Ramos (cell line): ENCODE measurements at regions not wholly inside any gene's neighbourhood (a gene's known extent, or its start where the extent isn't known, plus 50 kb on each side); places are given as distances from the start of the nearest gene placed in this dataset.

Source experiments
- in situ Hi-C: fragments of 300-500 bp; cut with MboI; formaldehyde crosslinking; loops from one replicate; pipeline ENCODE4 v1.14.3; 2022; ENCODE audit warnings: low sequenced_read_pairs; ENCODE audit not compliant: unreplicated experiment

DNA sequence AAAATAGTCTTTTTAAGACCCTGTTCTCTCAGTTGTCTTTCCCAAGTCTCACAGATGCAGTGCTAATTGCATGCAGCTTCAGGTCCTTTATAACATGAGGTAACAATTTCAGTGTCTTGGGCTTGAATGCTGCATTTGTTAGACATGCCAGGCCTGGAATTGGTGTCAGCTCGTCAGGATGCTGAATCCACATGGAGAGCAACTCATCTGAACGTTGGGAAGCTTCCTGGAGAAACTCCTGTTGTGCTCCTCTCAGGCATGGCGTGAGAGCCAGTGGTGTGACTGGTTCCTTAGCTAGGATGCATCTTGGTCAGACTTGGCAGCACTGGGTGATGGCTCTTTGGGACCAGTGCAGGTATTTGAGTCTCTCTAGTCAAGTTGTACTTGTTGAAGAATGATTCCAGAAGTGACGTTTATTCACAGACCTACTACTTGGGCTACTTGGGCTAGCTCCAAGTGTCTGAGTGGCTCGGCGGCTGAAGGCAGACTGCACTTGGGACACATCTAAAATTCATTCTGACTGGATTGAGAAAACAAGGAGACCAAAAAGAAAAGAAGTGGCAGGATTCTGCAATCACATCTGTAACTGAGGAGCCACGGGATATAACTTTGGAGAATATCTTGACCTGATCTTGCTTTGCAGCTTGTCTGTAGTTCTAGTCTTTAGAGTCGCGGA is 134.8 kb upstream of the ARHGAP5 start:
- in situ Hi-C loops: no loop called here

DNA sequence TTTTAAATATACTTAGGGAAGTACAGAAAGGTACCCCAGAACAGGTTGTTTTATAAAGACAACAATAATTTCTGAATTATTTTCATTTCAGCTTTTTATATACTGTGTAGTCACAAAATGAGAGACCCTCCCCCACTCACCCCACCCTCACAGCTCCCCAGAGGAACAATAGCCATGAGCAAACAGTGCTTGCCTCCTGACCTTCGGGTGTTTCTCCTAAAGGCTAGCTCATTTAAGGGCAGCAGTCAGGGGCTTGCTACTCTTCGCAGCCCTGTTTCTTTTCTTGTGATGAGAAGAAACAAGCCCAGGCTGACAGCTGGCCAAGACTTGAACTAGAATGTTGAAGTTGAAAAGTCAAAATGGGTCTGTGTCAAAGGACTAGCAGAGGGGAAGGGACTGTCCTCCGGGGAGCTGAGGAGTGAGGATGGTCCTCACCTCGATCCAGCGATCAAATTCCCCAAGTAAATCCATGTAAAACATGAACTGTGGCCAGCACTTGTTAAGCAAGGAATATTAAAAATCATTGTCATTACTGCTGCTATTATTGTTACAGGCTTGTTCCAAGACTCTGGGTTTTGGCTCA is 133.8 kb upstream of the ARHGAP5 start:
- in situ Hi-C loops: no loop called here

DNA sequence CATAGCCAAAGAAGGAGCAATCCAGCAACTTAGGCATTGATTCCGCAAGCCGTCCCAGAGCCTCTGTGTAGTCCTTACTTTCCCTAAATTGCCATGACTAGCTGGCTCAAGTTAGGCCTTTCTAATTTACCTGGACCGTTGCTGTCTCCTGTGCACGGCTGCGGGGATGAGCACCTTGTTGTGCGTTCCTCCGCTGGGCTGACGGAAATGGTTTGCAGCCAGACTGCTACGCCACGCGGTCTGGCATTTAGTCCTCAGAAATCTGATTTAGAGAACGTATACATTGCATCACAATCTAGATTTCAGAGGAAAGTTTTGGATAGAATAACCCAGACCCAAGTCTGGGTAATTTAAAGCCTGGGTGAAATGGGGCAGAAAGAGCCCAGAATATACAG is 133.2 kb upstream of the ARHGAP5 start:
- in situ Hi-C loops: no loop called here

DNA sequence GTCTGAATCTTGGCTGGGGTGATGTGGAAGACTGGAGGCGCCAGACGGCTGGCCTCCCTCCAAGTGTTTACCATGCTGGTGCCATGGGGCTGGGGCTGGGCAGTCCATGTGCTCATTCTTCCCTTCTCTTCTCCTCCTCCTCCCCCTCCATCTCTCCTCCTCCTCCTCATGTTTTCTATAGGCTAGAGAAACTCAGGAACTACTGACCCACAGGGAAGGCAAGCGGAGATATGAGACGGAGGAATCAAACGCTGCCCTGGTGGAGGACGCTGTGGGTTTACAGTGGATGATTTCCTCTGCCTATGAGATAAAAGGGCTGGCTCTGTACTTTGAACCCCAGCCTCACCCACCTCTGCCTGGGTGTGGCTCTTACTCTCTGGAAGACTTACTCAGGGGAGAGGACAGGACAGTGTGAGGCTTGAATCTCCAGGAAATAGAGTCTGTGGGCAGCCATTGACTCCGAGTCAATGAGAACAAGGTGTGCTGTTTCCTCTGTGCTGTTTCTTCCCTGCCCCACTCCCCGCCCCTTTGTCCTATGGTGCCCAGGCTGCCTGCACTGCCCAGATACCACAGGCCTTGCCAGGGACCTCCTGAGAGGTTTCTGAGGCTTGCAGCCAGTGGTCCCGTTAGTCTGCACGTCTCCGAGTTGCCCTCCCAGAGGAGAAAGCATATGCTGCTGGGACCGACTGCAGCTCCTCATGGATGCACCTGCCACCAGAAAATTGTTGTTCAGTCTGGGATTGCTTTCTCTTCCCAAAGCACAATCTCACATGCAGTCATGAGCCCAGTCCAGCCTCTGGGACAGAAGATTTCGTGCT is 132.6 kb upstream of the ARHGAP5 start:
- in situ Hi-C loops: no loop called here

DNA sequence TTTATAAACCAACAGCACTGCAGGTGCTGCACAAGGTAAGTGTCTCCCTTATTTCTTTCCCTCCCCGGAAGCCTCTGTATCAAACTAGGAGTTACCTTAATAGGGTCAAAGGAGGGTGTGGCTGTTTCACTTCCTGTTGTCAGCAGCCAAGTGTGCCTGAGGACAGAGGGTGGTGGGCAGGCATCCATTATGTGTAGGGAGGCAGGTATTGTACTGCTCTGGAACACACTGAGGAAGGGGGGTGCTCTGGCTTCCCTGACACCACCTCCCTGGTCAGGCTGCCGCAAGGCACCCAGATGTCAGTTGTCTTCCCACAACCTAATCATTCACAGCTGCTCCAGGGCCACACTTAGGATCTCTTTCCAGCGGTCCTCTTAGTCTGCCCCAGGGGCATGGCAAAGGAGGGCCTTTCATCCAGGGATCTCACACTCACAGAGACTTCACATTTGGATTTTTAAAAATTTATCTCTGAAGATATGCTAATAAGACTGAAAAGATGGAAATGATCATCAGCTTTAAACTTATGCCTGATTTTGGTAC is 132.0 kb upstream of the ARHGAP5 start:
- in situ Hi-C loops: no loop called here

DNA sequence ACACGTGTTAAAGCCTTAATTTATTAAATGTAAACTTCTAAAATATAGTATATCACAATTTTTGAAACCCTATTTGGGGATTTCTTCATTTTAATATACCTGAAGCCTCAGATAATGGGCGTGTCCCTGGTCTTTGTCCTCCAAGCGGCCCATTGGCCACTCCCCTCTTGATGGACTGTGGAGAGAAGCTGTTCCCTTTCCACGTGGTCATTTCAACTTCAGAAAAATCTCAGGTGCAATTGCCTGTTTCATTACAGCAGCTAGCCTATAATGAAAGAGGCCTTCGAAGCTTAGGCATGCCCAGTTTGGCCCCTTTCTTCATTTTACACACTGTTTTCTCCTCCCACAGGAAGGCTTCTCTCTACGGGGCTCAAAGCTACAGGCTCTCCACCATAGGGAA is 131.4 kb upstream of the ARHGAP5 start:
- in situ Hi-C loops: no loop called here

DNA sequence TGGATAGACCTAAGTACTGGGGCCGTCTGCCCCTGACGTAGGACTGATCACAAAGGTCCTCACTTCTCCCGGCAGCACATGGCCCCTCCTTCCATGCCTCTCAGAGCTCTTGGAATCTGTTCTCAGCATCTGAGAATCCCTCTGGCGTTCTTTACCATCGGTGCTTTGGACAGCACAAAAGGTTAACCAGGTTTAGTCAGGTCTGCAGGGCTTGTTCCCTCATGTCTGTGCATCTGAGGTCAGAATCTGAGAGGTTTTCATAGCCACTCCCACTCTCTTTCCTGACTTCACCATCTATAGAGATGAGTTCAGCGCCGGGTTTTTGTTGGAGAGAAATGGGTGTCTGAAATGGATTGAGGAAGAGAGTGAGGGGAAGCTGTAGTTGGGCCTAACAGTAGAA is 130.0 kb upstream of the ARHGAP5 start:
- in situ Hi-C loops: no loop called here

DNA sequence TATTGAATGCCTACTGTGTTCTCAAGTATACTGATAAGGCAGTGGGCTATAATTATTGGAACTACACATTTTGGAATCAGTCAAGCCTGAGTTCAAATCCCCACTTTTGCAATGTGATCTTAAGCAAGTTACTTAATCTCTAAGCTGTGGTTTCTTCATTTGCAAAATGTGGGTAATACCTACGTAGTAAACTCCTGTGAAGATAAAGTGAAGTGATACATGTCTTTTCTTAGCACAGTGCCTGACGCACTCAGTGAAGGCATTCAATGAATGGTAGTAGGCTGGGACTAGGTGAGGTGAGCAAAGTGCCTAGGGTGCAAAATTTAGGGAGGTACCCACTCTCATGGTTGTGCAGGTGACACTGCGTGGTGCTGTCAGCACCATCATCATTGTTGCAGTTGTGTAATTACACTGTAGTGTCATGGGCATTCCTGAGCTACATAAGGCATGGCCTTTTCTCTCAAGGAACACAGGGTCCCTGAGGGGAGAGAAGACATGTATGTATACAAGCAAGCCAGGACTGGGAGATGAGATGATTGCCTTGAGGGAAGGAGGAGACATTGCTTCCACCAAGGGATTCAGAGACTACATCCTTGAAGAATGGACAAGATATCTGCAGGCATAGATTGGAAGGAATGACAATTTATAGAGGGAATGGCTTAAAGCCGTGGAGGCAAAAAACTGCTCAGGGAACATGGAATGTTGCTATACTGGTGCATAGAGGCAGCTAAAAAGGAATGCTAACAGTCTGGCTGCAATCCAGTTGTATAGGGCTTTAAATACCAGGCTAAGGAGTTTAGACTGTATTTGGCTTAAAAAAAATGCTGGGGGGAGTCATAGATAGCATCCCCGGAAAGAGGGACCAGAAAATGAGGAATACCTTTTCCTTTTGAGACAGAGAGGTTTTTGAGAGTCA is 129.2 kb upstream of the ARHGAP5 start:
- in situ Hi-C loops: no loop called here

DNA sequence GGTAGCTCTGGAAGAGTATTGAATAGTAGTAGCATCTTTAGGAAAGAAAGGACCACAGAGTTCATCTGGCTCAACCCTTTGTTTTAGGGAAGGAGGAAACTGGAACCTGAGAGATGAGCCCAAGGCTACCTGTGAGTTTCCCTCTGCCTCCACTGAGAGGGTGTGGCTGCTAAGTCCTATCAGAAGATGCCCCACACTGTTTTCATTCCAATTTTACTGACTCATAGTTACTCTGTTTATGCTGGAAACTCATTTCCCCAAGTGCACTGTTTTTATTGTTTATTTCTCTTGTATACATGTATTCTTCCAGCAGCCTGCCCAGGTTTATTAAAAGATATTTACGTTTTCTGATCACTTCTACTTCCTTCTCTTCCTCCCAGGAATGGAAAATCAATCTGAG is 127.4 kb upstream of the ARHGAP5 start:
- in situ Hi-C loops: no loop called here

DNA sequence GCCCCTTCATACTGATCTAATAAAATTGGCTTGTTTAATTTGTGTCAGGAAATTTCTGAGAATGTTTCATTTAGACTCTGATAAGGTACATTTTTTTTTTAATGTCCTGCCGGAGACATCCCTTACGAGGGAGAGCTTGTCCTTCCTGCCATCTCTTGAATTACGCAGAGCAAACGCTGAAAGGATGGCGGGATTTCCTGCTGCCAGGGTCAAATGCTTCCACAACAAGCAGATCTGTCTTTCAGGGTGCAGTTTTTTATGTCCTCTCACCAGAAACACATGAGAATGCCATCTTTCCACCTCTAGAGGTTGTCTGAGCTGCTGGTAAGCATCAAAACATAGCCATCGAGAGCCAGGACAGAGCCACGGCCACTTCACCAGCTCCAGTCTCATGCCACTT is 126.8 kb upstream of the ARHGAP5 start:
- in situ Hi-C loops: no loop called here

DNA sequence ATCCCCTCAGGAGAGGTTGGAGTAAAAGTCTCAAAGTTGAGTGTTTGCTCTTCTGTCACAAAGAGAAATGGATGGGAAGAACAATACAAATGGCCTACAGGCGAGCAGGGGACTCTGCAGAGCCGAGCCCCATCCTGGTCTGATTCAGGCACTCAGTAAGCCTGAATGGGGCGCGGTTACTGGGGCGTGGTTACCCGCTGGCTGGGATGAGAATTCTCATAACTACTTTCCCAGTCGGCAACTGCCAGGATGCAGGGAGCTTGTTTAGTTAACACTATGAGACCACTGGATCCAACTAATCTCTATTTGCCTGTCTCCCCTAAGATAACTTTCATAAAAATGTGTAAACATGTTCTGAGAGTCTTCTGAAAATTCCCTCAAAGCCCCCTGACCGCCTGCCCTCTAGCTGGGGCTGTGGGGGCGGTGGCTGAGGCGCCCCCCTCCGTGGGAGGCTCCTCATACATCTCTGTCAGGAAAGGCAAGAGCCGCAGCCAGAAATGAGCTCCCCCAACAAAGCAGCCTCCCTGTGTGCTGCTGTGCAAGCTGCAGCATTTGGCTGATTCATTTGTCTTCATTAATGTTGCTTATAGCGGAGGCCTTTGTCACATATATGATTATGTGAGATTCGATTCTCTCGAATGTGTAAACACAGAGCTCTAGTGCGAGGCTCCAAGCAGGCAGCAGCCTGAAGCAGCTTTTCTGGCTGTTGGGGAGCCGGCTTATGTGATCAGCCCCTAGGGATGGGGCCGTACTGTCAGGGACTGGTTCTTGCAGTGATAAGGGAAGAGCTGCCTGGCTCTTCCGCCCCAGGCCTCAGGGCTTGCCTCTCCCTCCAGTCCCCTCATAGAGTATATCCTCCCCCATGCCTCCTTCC is 126.1 kb upstream of the ARHGAP5 start:
- in situ Hi-C loops: no loop called here

DNA sequence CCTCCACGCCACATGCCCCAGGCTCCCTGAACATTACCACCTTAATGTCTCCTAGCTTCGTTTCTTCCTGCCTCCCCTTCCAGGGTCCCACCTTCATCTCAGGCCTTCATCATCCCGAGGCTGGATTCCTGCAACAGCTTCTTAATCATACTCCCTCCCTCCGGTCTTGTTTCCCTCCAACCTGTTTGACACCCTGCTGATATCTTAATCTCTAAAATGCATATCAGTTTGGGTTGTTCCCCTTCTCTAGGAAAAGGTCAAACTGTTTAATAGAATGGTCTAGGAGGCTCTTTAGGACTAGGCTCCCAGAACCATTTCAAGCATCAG is 125.5 kb upstream of the ARHGAP5 start:
- in situ Hi-C loops: no loop called here

DNA sequence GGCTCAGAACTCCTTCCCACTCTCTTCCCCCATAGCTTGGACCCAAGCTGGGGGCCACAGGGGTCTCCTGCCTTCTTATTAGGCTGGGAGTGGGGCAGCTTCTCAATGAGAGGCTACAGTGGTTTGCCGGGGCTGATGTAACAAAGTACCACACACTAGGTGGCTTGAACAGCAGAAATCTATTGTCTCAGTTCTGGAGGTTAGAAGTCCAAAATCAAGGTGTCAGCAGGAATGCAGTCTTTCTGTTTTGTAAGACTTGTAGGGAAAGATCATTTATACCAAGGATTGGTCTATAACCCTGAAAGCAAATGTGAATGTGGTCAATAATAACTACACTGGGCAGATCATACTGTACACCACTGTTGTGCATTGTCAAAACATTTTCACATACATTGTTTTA is 124.5 kb upstream of the ARHGAP5 start:
- in situ Hi-C loops: no loop called here

DNA sequence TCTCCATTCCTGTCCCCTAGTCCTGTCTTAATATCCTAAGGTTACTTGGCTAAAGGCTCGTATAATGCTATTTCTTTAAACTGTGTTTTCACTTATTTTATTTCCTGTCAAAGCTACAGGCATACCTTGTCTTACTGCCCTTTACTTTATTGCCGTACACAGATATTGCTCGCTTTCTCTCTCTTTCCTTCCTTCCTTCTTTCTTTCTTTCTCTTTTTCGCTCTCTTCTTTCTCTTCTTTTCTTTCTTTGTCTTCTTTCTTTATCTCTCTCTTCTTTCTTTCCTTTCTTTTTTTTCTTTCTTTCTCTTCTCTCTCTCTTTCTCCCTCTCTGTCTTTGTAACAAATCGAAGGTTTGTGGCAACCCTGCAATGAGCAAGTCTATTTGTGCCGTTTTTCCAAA is 123.9 kb upstream of the ARHGAP5 start:
- in situ Hi-C loops: no loop called here

DNA sequence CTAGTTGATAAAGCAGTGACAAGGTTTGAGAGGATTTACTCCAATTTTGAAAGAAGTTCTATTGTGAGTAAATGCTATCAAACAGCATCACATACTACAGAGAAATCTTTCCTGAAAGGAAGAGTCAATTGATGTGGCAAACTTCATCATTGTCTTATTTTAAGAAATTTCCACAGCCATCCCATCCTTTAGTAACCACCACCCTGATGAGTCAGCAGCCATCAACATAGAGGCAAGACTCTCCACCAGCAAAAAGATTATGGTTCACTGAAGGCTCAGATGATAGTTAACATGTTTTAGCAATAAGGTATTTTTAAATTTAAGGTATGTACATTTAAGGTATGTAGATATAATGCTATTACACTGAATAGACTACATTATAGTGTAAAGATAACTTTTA is 122.1 kb upstream of the ARHGAP5 start:
- in situ Hi-C loops: no loop called here

DNA sequence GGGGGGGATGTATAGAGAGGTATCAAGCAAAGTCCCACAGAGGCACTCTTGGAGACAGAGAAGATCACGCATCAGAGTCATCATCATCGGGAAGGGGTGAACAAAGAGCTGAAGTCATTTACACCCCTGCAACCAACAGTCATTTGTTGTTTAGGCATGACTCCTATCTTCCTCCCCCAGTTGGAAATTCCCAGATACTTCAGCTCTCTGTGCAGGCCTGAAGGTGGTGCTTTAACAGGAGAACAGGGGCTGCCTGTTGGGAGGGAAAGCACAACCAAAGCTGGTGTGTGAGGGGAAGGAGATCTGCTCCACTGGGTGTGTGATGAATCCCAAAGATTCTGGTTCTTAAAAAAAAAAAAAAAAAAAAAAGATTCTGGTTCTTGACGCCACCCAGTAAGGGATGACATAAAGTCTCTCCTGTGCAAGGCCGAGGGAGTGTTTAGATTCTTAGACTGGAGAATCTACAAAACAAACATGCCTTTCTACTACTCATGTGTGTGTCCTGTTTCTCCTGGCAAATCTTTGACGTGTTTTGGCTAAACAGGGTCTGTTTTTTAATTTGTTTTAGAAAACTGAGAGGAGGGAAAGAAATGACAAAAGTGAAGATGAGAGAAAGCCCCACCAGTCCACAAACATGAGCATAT is 121.0 kb upstream of the ARHGAP5 start:
- in situ Hi-C loops: no loop called here

DNA sequence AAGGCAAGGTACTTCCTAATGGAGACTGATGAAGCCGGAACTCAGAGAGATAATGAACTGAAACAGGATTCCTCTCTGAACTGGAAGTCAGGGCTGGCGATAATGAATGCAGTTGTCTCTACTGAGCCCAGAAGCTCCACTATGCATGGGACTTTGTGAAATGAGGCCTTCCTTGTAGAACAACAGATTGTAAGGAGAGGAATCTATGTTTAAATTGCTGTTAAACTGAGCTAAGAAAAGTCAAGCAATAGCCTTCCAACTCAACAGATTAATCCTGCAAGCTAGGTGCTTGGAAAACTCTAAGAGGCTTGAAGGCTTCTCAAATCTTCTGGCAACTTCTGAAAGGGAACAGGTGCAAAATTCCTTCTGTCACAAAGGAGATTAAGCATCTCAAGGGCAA is 119.5 kb upstream of the ARHGAP5 start:
- in situ Hi-C loops: no loop called here

DNA sequence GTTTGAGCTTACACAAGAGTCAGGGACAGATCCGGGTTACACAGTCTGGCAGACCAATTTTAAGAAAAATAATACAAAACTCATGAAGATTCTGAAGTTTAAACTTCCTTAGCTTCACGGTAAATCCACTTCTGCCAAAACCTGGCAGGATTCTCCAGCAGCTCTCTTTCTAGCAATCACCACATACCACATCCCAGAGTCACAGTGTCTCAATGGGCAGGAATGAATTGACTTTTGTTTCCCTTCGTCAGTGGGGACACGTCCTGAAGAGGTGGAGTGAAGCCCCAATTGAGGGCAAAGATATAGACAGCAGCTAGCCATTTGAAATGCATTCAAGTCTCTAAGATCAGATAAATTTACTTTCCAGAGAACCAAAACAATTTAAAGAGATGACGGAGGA is 117.1 kb upstream of the ARHGAP5 start:
- in situ Hi-C loops: no loop called here

DNA sequence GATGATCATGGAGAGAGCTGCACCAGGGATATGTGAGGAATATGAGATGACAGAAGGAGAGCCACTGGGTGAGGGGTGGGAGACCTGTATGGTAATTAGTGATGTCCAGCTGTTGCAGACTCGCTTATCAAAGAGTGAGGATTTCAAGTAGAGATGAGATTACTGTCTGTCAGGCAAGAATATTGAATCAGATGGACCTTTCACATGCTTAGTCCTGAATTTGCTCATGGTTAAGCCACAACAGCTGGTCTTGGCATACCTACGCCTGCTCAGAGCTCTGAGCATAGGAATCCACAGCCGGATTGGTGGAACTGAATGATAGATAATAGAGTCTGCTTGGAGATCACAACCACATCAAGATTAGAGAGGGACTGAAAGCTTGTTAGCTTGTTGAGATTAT is 115.2 kb upstream of the ARHGAP5 start:
- in situ Hi-C loops: no loop called here
